Endothelial cell of umbilical vein (primary cell): ENCODE measurements at regions not wholly inside any gene's neighbourhood (a gene's known extent, or its start where the extent isn't known, plus 50 kb on each side); places are given as distances from the start of the nearest gene placed in this dataset.

Experiments
- BruUV-seq: library from RNA; stranded (reverse); fragments of 400-500 nt; replicated peaks from 2 replicates; lab custom pipeline; 2021; lab: Mats Ljungman, UMichigan
- CTCF ChIA-PET: fragments of 300-600, 350-600 bp; sonication (Branson Sonifier 250); formaldehyde crosslinking; loops from one replicate; lab custom pipeline; 2021; ENCODE audit warnings: antibody characterized with exemption, inconsistent platforms; lab: Charles Lee
- POLR2A ChIA-PET: fragments of 300-600, 350-600 bp; sonication (Branson Sonifier 250); formaldehyde crosslinking; loops from one replicate; lab custom pipeline; 2021; ENCODE audit warnings: antibody characterized with exemption, inconsistent platforms; lab: Charles Lee
- DNase-seq: peaks from one replicate; pipeline ENCODE4 v3.0.0-alpha.2; 2011; ENCODE audit warnings: low read depth, low spot score
- FAIRE-seq: peaks from 2 replicates; lab custom pipeline; 2011; peaks lifted over from hg19 to GRCh38; lab: Jason Lieb, UNC
- H2AFZ ChIP-seq: 2 replicates; pipeline ENCODE4 v1.6.0; 2012; ENCODE audit warnings: low read depth, low read length, control low read depth, inconsistent platforms
- H3K27ac ChIP-seq: 2 replicates; pipeline ENCODE4 v1.5.1; 2011; ENCODE audit warnings: low read depth, mild to moderate bottlenecking, control low read depth, low read length, moderate library complexity; ENCODE audit not compliant: insufficient read depth
- H3K27me3 ChIP-seq, 2 experiments: 2 replicates each; pipeline versions ENCODE4 v1.6.0 to v1.6.1; 2011; ENCODE audit warnings: low read length in 2 of 2, mixed read lengths in 1 of 2; ENCODE audit not compliant: control insufficient read depth in 2 of 2, insufficient read depth in 2 of 2
- H3K36me3 ChIP-seq, 2 experiments: 2 replicates in 1 of 2; 3 replicates in 1 of 2; pipeline ENCODE4 v1.5.1; 2011; ENCODE audit warnings: low read length in 2 of 2, mild to moderate bottlenecking in 1 of 2, moderate library complexity in 1 of 2; ENCODE audit not compliant: control insufficient read depth in 2 of 2, insufficient read depth in 2 of 2; ENCODE audit errors: extremely low read depth in 1 of 2
- H3K4me1 ChIP-seq: 3 replicates; pipeline ENCODE4 v1.5.1; 2011; ENCODE audit warnings: mild to moderate bottlenecking, low read length; ENCODE audit not compliant: control insufficient read depth, insufficient read depth; ENCODE audit errors: extremely low read depth
- H3K4me2 ChIP-seq: 2 replicates; pipeline ENCODE4 v1.6.1; 2011; ENCODE audit warnings: low read length, control low read depth, mixed read lengths; ENCODE audit not compliant: insufficient read depth
- H3K4me3 ChIP-seq, 3 experiments: fragments of 200-600 bp in 1 of 3; sonication (generic), shearing (Covaris generic) in 1 of 3; replicated peaks in 1 of 3; 2 replicates each; pipeline ENCODE4 v1.5.1; 2011 to 2016; ENCODE audit warnings: control low read depth in 3 of 3, low read length in 3 of 3, mild to moderate bottlenecking in 2 of 3, inconsistent platforms in 1 of 3, low read depth in 1 of 3, moderate library complexity in 1 of 3; ENCODE audit not compliant: insufficient read depth in 1 of 3
- H3K79me2 ChIP-seq: 2 replicates; pipeline ENCODE4 v1.6.0; 2012; ENCODE audit warnings: low read length, inconsistent platforms; ENCODE audit not compliant: control insufficient read depth, insufficient read depth
- H3K9ac ChIP-seq: replicated peaks from 2 replicates; pipeline ENCODE3; 2011; ENCODE audit warnings: low read length, control low read depth; ENCODE audit not compliant: insufficient read depth; ENCODE audit errors: extremely low read depth
- H3K9me1 ChIP-seq: replicated peaks from 3 replicates; pipeline ENCODE4 v1.6.0; 2011; ENCODE audit warnings: mild to moderate bottlenecking, low read length; ENCODE audit not compliant: control insufficient read depth, insufficient read depth; ENCODE audit errors: extremely low read depth
- H3K9me3 ChIP-seq: replicated peaks from 2 replicates; pipeline ENCODE4 v1.5.1; 2012; ENCODE audit warnings: low read length, inconsistent platforms; ENCODE audit not compliant: control insufficient read depth, insufficient read depth
- H4K20me1 ChIP-seq: replicated peaks from 2 replicates; pipeline ENCODE3; 2011; ENCODE audit warnings: mild to moderate bottlenecking, low read length; ENCODE audit not compliant: control insufficient read depth, insufficient read depth; ENCODE audit errors: extremely low read depth
- CTCF ChIP-seq, 2 donors: IDR thresholded peaks; 1 replicate in 1 of 2; 2 replicates in 1 of 2; pipeline ENCODE4 v1.5.1; 2011; ENCODE audit warnings: low read length in 2 of 2, mild to moderate bottlenecking in 2 of 2, moderate library complexity in 2 of 2, control low read depth in 1 of 2, inconsistent platforms in 1 of 2, low read depth in 1 of 2; ENCODE audit not compliant: insufficient read depth in 1 of 2; ENCODE audit errors: extremely low read depth in 1 of 2
- EZH2 ChIP-seq: IDR thresholded peaks from 2 replicates; pipeline ENCODE4 v1.6.1; 2012; ENCODE audit warnings: borderline replicate concordance, low read depth, mild to moderate bottlenecking, moderate library complexity, low read length, inconsistent platforms; ENCODE audit not compliant: severe bottlenecking
- FOS ChIP-seq: IDR thresholded peaks from 2 replicates; pipeline ENCODE4 v1.6.1; 2011; ENCODE audit warnings: mild to moderate bottlenecking, low read length, moderate library complexity, borderline replicate concordance; ENCODE audit not compliant: insufficient read depth
- GATA2 ChIP-seq: IDR thresholded peaks from 2 replicates; pipeline ENCODE4 v1.7.0; 2011; ENCODE audit warnings: low read depth, mild to moderate bottlenecking, moderate library complexity, mixed read lengths, low read length; ENCODE audit not compliant: insufficient read length, insufficient read depth
- JUN ChIP-seq: IDR thresholded peaks from 2 replicates; pipeline ENCODE4 v1.6.1; 2011; ENCODE audit warnings: borderline replicate concordance, low read depth; ENCODE audit not compliant: insufficient read length, insufficient read depth
- MAX ChIP-seq: IDR thresholded peaks from 2 replicates; pipeline ENCODE4 v1.6.1; 2011; ENCODE audit not compliant: insufficient read depth, insufficient read length
- MYC ChIP-seq: IDR thresholded peaks from one replicate; pipeline ENCODE4 v1.6.1; 2011; ENCODE audit warnings: mild to moderate bottlenecking, low read depth, low read length
- POLR2A ChIP-seq: IDR thresholded peaks from 2 replicates; pipeline ENCODE4 v1.6.1; 2012; ENCODE audit warnings: low read depth, mild to moderate bottlenecking, control low read depth, low read length
- POLR2AphosphoS5 ChIP-seq: IDR thresholded peaks from 2 replicates; pipeline ENCODE4 v1.6.1; 2012; ENCODE audit warnings: low read depth, mild to moderate bottlenecking, control low read depth, low read length, moderate library complexity; ENCODE audit not compliant: insufficient read depth
- dilution Hi-C: fragments of 300-500 bp; cut with MboI; formaldehyde crosslinking; loops from one replicate; pipeline ENCODE4 v1.15.0; 2019; ENCODE audit warnings: low sequenced_read_pairs; ENCODE audit not compliant: extremely low pct_ligation_motif_present
- intact Hi-C: fragments of 100-400 bp; cut with micrococcal nuclease; formaldehyde crosslinking; loops from one replicate; pipeline ENCODE4 v1.10.0; 2022

GRCh38 chr18:78297048-78297447 is 682.6 kb upstream of the SALL3 start:
- TF ChIP-seq CTCF (IDR thresholded peaks at IDR 0.05; ENCODE audit: extremely low read depth in 1 of 2, insufficient read depth in 1 of 2, low read depth in 1 of 2, low read length in 2 of 2), result no peak
- no peak for TF ChIP-seq MAX
- no peak for TF ChIP-seq FOS
- TF ChIP-seq MYC, result no peak
- no peak for TF ChIP-seq POLR2A
- TF ChIP-seq JUN, result no peak
- TF ChIP-seq EZH2, result no peak
- TF ChIP-seq GATA2, result no peak
- no peak for TF ChIP-seq POLR2AphosphoS5
- intact Hi-C loops (no loop called here), dilution Hi-C loops (no loop called here)
- no peaks in the 10 kb centered on the region for H4K20me1 ChIP-seq
- H3K27ac ChIP-seq, result no peak overlapping the region
- H3K36me3 ChIP-seq, result no peaks in the 10 kb centered on the region
- H3K4me3 ChIP-seq, result no peak overlapping the region
- H3K9ac ChIP-seq, result no peak overlapping the region
- no peak overlapping the region for H2AFZ ChIP-seq
- no peak for FAIRE-seq
- DNase-seq, result no peak
- BruUV-seq, result no TSS peak
- H3K4me1 ChIP-seq, result no peaks in the 10 kb centered on the region
- POLR2A ChIA-PET, result no interaction called here
- CTCF ChIA-PET, result no interaction called here
- no peaks in the 10 kb centered on the region for H3K9me1 ChIP-seq
- no peaks in the 10 kb centered on the region for H3K27me3 ChIP-seq
- H3K79me2 ChIP-seq, result no peaks in the 10 kb centered on the region
- no peak overlapping the region for H3K4me2 ChIP-seq
- H3K9me3 ChIP-seq, result peaks cover 11% of the 10 kb centered on the region
